T-helper 2 cell treated with Interferon-gamma antibody and Interleukin-4, amounts not matched to agents 5 μg/mL and 100 μg/mL, for 36 hours (primary cell): ENCODE measurements at regions not wholly inside any gene's neighbourhood (a gene's known extent, or its start where the extent isn't known, plus 50 kb on each side); places are given as distances from the start of the nearest gene placed in this dataset.

Experiments used
- DNase-seq: peaks from one replicate; pipeline ENCODE4 v3.0.0; 2021; ENCODE audit warnings: low spot score
- H3K27ac Mint-ChIP-seq: one replicate; pipeline ENCODE4 v1.8.0; 2021; ENCODE audit warnings: mild to moderate bottlenecking, mixed read lengths
- H3K27me3 Mint-ChIP-seq: one replicate; pipeline ENCODE4 v1.8.0; 2021; ENCODE audit warnings: low read depth, mixed read lengths
- H3K36me3 Mint-ChIP-seq: one replicate; pipeline ENCODE4 v1.8.0; 2021; ENCODE audit warnings: low read depth, mixed read lengths
- H3K4me1 Mint-ChIP-seq: one replicate; pipeline ENCODE4 v1.8.0; 2021; ENCODE audit warnings: low read depth, mixed read lengths
- H3K4me3 Mint-ChIP-seq: one replicate; pipeline ENCODE4 v1.8.0; 2022; ENCODE audit warnings: mild to moderate bottlenecking, moderate library complexity, mixed read lengths
- H3K9me3 Mint-ChIP-seq: one replicate; pipeline ENCODE4 v1.8.0; 2021; ENCODE audit warnings: mixed read lengths

DNA sequence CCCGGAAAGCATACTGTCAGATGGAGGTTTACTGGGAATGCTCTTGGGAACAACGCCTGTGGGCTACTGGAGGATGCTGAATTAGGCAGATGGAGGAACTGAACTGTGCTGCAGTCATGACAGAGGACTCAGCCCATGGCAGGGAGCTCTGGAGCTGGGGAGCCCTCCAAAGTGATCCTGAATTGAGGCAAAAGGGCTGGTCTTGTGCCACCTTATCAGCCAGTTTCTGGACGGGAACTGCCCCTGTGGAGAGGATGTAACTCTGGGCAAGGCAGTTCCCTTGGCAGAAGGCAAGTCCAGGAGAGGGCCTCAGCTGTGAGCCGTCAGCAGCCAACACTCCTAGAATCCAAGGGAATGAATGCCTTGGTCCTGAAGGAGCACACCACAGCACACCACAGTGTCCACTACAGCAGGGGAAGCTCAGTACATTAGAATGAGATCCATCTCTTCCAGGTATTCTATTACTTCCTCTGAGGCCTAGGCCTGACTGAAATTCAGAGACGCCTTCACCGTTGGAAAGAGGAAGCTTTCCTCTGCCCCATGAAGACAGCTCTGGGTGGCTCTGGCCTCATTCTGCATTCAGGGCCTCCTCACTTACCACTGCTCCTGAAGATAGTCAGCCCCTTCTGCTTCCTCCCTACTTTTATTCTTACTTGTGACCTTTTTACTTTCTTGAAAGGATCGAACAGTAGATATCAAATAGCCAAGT is 139.6 kb upstream of the GPR26 start:
- Mint-ChIP-seq H3K27ac (no peak overlapping the region), H3K36me3 (no peaks in the 10 kb centered on the region), H3K9me3 (no peaks in the 10 kb centered on the region), H3K4me3 (no peak overlapping the region), H3K27me3 (no peaks in the 10 kb centered on the region), H3K4me1 (no peaks in the 10 kb centered on the region)
- DNase-seq, result no peak

DNA sequence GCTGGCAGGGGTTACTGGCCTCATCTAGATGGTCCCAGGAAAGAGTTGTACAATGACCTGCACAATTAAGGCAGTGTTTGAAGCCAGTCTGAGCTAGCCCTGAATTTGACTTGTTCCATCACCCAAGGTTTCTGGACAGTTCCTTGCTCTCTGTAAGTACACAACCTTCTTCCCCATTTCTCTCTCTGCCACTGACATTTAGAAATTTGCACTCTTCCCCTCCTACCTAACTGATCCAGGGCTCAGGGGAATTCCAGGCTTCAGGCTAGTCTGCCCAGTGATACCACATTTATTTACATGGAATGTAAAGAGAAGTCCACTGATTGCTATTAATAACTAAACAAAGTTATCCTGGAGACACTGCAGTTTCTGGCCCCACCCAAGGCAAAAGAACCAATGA is 139.0 kb upstream of the GPR26 start:
- H3K27me3 Mint-ChIP-seq, result no peaks in the 10 kb centered on the region
- H3K27ac Mint-ChIP-seq, result no peak overlapping the region
- no peaks in the 10 kb centered on the region for H3K4me1 Mint-ChIP-seq
- H3K36me3 Mint-ChIP-seq, result no peaks in the 10 kb centered on the region
- H3K9me3 Mint-ChIP-seq, result no peaks in the 10 kb centered on the region
- H3K4me3 Mint-ChIP-seq, result no peak overlapping the region
- DNase-seq, result no peak

DNA sequence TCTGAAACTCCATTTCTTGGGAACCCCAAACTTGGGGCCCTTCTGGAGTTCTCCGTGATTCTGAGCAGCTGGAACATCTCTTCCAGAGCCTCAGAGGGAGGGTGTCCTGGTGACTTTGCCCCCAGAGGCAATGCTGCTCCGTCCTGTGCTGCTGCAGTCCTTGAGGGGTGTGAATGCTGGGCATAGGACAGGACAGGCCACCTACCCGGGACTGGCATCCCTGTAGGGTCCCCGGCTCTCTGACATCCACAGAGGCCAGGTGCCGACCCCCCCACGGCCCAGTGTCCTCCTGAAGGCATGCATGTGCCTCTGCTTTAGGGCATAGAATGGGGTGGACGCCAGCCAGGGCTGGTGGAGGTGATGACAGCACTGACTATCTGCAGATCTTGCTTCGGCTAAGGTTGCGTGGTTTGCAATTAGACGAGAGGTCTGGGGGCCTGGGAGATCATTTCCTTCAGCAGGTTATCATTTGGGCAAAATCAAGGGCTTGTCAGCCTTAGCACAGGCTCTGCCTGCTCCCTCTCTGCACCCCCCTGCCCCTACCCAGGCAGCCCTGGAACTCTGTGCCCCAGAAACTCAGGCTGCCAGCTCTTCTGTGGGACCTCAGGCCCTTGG is 136.9 kb upstream of the GPR26 start:
- Mint-ChIP-seq H3K4me3 (no peak overlapping the region), H3K27me3 (peaks cover 6% of the 10 kb centered on the region), H3K36me3 (no peaks in the 10 kb centered on the region), H3K4me1 (no peaks in the 10 kb centered on the region), H3K27ac (no peak overlapping the region), H3K9me3 (no peaks in the 10 kb centered on the region)
- no peak for DNase-seq

DNA sequence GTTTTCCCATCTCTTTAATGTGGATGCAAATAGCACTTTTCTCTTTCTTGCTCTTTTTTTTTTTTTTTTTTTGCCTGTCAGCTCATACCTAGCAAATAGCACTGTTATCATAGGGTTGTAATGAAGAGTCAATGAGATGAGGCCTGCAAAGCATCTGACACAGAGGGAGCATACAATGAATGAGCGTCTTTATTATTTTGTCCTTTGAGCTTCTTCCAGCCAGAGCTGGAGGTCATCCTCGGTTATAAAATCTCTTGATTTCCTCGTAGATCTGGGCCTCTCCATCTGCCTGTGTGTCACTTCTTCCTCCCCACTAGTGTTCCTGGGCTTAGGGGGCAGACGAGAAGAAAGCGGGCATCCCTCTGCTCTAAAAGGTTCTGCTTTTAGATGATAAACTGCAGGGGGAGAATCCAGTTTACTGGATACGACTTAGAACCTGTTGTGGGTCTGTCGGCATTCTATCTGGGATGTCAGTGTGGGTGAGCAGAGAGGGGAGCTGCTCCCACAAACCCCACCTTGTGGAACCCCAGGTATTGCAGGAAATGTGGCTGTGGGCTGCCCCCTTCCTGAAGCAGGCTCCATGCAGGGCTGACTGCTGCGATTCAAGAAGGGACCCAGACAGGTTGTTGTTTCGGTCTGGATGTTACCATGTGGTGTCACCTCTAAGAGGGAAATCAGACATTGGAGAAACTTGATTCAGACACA is 135.8 kb upstream of the GPR26 start:
- Mint-ChIP-seq H3K9me3 (no peaks in the 10 kb centered on the region), H3K4me3 (no peak overlapping the region), H3K36me3 (no peaks in the 10 kb centered on the region), H3K27me3 (peaks cover 6% of the 10 kb centered on the region), H3K4me1 (no peaks in the 10 kb centered on the region), H3K27ac (no peak overlapping the region)
- no peak for DNase-seq

DNA sequence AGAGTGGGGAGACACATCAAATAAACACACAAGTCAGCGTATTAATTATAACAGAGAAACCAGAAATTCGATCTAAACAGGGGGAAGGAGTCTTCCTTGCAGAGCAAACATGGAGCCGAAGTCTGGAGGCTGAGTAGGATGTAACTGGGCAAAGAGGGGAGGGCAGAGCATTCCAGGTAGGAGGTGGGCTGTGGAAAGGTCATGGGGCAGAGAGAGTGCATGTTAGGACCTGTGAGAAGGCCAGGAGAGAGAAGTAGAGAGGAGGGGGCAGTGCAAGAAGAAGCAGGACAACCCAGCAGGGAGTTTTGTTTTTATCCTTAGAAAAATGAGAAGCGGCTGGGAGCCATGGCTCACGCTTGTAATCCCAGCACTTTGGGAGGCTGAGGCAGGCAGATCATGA is 130.8 kb upstream of the GPR26 start:
- Mint-ChIP-seq H3K27ac (no peak overlapping the region), H3K4me3 (no peak overlapping the region), H3K9me3 (no peaks in the 10 kb centered on the region), H3K36me3 (no peaks in the 10 kb centered on the region), H3K4me1 (no peaks in the 10 kb centered on the region), H3K27me3 (peaks cover 12% of the 10 kb centered on the region)
- no peak for DNase-seq

DNA sequence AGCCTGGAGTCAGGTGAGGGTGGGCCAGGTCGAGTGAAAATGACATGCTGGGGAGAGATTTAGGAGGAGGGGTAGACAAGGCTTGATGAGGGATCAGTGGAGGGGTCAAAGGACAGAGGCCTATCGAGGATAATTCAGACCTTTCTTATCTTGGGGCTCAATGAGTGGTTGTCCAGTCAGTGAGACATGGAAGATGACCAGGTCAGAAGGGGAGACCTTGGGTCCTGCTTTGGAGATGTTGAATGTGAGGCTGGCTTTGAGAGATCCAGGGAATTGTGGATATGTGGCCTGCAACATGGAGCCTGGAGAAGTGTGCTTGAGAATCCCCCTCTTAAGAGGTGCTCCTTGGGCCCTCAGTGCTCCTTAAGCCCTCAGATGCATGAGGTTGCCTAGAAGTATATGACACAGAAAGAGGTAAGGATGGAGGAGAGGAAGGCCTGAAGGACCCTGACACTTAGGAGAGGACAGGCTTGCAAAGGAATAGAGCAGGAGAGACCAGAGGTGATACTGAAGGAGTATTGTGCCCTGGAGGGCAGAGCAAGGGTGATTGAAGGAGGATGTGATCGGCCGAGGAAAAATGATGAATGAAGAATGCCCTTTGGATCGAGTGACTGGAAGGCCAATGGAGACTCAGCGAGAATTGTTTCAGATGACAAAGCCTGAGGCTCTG is 129.8 kb upstream of the GPR26 start:
- no peak overlapping the region for H3K27ac Mint-ChIP-seq
- H3K36me3 Mint-ChIP-seq, result no peaks in the 10 kb centered on the region
- H3K27me3 Mint-ChIP-seq, result peaks cover 12% of the 10 kb centered on the region
- no peak for DNase-seq
- H3K4me3 Mint-ChIP-seq, result no peak overlapping the region
- H3K4me1 Mint-ChIP-seq, result no peaks in the 10 kb centered on the region
- H3K9me3 Mint-ChIP-seq, result no peaks in the 10 kb centered on the region

DNA sequence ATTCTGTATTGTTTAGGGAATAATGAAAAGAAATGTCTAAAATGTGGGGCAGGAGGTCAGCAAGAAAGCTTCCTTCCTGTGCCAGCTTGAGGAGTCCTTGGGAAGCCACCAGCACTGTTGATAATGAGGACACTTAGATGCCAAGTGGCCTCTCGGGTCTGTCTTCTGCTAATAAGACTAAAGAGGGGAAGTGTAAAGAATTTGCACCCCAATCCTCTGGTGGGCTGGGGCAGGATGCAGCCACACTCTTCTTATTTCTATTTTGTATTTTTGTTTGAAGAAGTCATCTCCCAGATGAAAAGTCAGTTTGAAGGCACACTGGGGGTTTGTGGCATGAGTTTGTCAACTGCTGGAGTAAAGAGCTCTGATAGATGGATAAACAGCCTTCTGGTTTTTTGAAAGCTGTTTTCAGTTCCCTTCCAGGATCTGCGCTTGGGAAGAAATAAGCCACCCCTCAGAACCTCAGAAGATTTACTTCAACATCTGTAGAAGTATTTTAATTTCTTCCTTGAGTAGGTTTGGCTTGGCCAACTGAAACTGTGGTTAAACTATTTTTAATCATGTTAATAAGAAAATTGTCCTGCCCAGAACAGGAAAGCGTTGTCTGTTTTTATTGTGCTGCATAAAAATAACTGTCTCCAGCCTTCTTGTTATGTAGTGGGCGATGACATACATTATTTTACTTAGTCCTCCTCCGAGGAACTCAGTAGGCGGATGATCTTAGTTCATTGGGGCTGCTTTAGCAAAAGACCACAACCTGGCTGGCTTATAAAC is 128.8 kb upstream of the GPR26 start:
- H3K4me3 Mint-ChIP-seq, result no peak overlapping the region
- H3K4me1 Mint-ChIP-seq, result no peaks in the 10 kb centered on the region
- H3K27ac Mint-ChIP-seq, result no peak overlapping the region
- peaks cover 13% of the 10 kb centered on the region for H3K27me3 Mint-ChIP-seq
- DNase-seq, result no peak
- H3K9me3 Mint-ChIP-seq, result no peaks in the 10 kb centered on the region
- no peaks in the 10 kb centered on the region for H3K36me3 Mint-ChIP-seq

DNA sequence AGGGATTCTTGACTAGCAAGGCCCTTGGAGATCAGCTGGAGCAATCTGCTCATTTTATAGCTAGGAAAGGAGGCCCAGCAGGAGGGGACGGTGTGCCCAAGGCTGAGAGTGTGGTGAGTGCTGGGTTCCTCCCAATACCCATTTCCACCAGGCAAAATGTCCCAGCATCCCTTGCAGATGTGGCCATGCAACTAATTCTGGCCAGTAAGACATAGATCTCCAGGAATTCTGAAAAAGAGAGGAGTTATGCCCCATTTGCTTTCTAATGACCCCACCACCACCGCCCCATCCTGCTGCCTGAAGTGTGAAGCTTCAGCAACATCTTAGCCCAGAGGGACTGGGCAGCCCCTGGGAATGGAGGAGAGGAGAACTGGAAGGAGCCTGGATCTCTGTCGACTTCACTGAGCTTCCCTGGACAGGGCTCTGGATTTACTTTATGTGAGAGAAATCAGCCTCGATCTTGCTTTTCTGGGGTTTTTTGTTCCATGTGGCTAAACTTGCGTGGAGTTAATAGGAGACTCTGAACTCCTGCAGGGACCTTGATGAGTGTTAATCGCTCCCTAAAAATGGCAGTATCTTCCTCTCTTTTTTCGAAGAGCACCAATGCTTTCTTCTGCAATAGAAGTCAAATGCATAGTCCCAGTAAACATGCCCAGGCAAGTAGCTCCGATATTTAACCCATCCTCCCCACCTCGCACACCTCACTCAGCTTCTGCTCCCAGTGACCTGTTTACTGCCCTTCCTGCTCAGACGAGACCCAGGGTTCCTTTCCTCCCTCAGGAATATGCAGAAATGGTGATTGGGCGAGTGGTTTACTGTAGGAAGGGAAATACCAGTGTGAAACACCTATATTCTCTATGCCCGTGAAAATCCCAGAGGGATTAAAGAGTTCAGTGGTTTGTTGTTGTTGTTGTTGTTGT is 127.5 kb upstream of the GPR26 start:
- H3K4me1 Mint-ChIP-seq, result no peaks in the 10 kb centered on the region
- DNase-seq, result no peak
- H3K4me3 Mint-ChIP-seq, result no peak overlapping the region
- H3K27me3 Mint-ChIP-seq, result peaks cover 10% of the 10 kb centered on the region
- H3K9me3 Mint-ChIP-seq, result no peaks in the 10 kb centered on the region
- no peaks in the 10 kb centered on the region for H3K36me3 Mint-ChIP-seq
- H3K27ac Mint-ChIP-seq, result no peak overlapping the region

DNA sequence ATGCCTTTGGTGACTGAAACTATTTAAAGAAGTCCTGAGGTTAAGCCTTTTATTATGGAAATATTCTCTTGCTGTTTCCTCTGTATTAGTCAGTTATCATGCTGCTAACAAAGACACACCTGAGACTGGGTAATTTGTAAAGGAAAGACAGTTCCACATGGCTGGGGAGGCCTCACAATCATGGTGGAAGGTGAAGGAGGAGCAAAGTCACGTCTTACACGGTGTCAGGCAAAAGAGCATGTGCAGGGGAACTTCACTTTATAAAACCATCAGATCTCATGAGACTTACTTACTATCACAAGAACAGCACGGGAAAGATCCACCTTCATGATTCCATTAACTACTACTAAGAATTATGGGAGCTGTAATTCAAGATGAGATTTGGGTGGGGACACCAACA is 121.2 kb upstream of the GPR26 start:
- Mint-ChIP-seq H3K27ac (no peak overlapping the region), H3K4me3 (no peak overlapping the region), H3K9me3 (no peaks in the 10 kb centered on the region), H3K36me3 (no peaks in the 10 kb centered on the region), H3K4me1 (no peaks in the 10 kb centered on the region), H3K27me3 (peaks cover 7% of the 10 kb centered on the region)
- no peak for DNase-seq

DNA sequence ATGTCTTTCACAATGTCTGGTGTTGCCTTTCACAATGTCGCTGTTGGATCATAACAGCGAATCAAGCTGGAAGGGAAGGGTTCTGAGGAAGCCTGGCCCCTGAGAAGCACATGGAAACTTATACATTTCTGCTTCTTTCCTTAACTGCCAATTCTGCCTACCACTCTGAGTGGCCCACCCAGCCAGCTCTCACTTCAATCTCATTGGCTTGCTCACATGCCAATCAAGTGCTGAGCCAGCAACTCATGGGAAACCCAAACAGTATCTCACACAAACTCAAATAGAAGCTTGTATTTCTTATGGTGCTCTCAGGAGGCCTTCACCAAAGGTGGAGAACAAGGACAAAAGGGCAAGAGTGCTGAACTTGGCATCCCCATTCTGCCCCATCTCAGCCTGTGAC is 117.4 kb upstream of the GPR26 start:
- no peaks in the 10 kb centered on the region for H3K4me1 Mint-ChIP-seq
- H3K27ac Mint-ChIP-seq, result no peak overlapping the region
- no peak overlapping the region for H3K4me3 Mint-ChIP-seq
- no peak for DNase-seq
- H3K27me3 Mint-ChIP-seq, result peaks cover 2% of the 10 kb centered on the region
- no peaks in the 10 kb centered on the region for H3K9me3 Mint-ChIP-seq
- H3K36me3 Mint-ChIP-seq, result no peaks in the 10 kb centered on the region

DNA sequence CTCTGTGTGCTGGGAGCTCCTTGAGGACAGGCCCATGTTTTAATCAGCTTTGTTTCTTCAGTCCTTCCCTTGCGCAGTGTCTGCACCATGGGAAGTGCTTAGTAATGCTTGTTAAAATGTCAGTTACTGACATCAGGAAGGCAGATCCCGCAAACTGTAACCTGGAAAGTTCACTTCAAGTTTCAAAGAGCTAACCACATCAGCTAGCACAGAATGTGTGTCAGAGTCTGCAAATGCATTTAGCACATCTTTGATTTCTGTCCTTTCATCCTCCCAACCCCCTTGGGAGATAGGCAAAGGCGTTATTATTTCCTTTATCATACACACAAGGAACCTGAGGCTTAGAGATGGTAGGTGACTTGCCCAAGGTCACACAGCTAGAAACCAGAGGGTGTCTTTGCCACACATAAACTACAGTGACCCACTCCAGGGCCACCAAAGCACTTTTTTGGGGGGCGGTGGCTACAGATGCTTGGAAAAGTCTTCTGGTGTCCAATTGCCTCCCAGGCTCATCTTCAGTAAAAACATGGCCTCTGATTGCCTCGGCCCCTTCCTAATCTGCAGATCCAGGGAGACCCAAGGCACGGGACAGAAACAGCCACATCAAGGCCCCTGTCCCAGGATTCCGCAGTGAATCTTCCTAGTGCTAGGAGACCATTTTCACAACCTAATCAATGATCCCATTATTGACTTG is 116.2 kb upstream of the GPR26 start:
- Mint-ChIP-seq H3K27ac (no peak overlapping the region), H3K36me3 (no peaks in the 10 kb centered on the region), H3K4me3 (no peak overlapping the region), H3K27me3 (peaks cover 1% of the 10 kb centered on the region), H3K9me3 (no peaks in the 10 kb centered on the region), H3K4me1 (no peaks in the 10 kb centered on the region)
- no peak for DNase-seq

DNA sequence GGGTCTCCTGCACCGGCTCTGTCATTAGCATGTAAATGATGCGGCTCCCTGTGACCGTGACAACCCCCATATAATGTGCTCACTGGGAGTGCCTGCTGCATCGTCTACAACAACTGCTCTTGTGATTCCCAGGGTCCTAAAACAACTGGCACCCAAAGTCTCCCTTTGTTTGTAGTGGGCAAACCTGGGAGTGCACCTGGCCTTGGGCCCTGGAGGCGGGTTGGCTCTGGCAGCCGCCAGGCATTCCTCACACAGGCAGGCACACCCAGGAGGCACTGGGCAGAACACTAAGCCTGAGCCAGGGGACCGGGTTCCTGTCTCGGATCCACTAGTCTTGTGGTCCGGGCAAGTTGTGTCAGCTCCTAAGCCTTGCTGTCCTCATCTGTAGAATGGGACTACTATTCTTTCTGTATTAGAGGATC is 115.5 kb upstream of the GPR26 start:
- Mint-ChIP-seq H3K27me3 (no peaks in the 10 kb centered on the region), H3K4me1 (no peaks in the 10 kb centered on the region), H3K27ac (no peak overlapping the region), H3K9me3 (no peaks in the 10 kb centered on the region), H3K36me3 (no peaks in the 10 kb centered on the region), H3K4me3 (no peak overlapping the region)
- DNase-seq, result no peak
